HepG2 (cell line): ENCODE measurements at regions not wholly inside any gene's neighbourhood (a gene's known extent, or its start where the extent isn't known, plus 50 kb on each side); places are given as distances from the start of the nearest gene placed in this dataset.
"Not testable (repeated sequence)": the region's sequence is repeated elsewhere in the genome, so short reads cannot be mapped to it uniquely, and the experiment has no call there.

Source experiments
- ATAC-seq: fragments of 200-7000 bp; cut with Tn5 transposase; 3 replicates; pipeline ENCODE4 v1.9.1; 2020; ENCODE audit warnings: mild to moderate bottlenecking, moderate library complexity
- BruUV-seq: library from RNA; stranded (reverse); fragments of 400-500 nt; replicated peaks from 2 replicates; lab custom pipeline; 2021; lab: Mats Ljungman, UMichigan
- CTCF ChIA-PET: fragments of 300-600 bp; formaldehyde crosslinking; extraction: SDS; loops from one replicate; lab custom pipeline; 2021; ENCODE audit warnings: low total read pairs, inconsistent platforms, low intra/inter-chr PET ratio; lab: Yijun Ruan, JAX
- POLR2A ChIA-PET: fragments of 350-600 bp; sonication (Branson Sonifier 250); formaldehyde crosslinking; loops from one replicate; lab custom pipeline; 2020; ENCODE audit warnings: antibody characterized with exemption, inconsistent platforms; lab: Yijun Ruan, JAX
- DNase-seq: peaks from one replicate; pipeline ENCODE4 v3.0.0-alpha.2; 2015; ENCODE audit warnings: low spot score
- FAIRE-seq: peaks from 3 replicates; lab custom pipeline; 2011; peaks lifted over from hg19 to GRCh38; lab: Jason Lieb, UNC
- H2AFZ ChIP-seq: one replicate; pipeline ENCODE4 v1.6.1; 2011; ENCODE audit warnings: low read length, inconsistent platforms
- H3K27ac ChIP-seq: fragments of 300-600 bp; 3 replicates; pipeline ENCODE4 v1.8.0; 2011; ENCODE audit warnings: mixed run types, mild to moderate bottlenecking, mixed read lengths, low read length, inconsistent platforms; ENCODE audit not compliant: insufficient read depth; ENCODE audit errors: extremely low read length
- H3K27me3 ChIP-seq, 2 experiments: fragments of 200-600 bp in 1 of 2; 2 replicates in 1 of 2; 3 replicates in 1 of 2; pipeline versions ENCODE4 v1.6.0 to v1.8.0; 2011; ENCODE audit warnings: low read length in 2 of 2, mild to moderate bottlenecking in 2 of 2, moderate library complexity in 2 of 2, inconsistent platforms in 1 of 2; ENCODE audit not compliant: insufficient read depth in 2 of 2, control insufficient read depth in 1 of 2
- H3K36me3 ChIP-seq, 2 experiments: fragments of 200-600 bp in 1 of 2; replicated peaks in 1 of 2; 2 replicates in 1 of 2; 3 replicates in 1 of 2; pipeline versions ENCODE4 v1.5.1 to v1.8.0; 2011; ENCODE audit warnings: low read length in 2 of 2, inconsistent platforms in 1 of 2; ENCODE audit not compliant: insufficient read depth in 2 of 2, control insufficient read depth in 1 of 2
- H3K4me1 ChIP-seq: 2 replicates; pipeline ENCODE4 v1.5.1; 2012; ENCODE audit warnings: low read length, inconsistent platforms; ENCODE audit not compliant: insufficient read depth
- H3K4me2 ChIP-seq: 2 replicates; pipeline ENCODE4 v1.6.0; 2011; ENCODE audit warnings: low read depth, low read length, inconsistent platforms
- H3K4me3 ChIP-seq, 3 experiments: fragments of 200-600 bp in 1 of 3; sonication (generic), shearing (Covaris generic) in 1 of 3; replicated peaks in 1 of 3; 2 replicates each; pipeline ENCODE4 v1.5.1; 2011 to 2016; ENCODE audit warnings: low read length in 3 of 3, inconsistent platforms in 2 of 3, low read depth in 2 of 3, mild to moderate bottlenecking in 2 of 3, control low read depth in 1 of 3, mixed read lengths in 1 of 3; ENCODE audit not compliant: insufficient read depth in 1 of 3
- H3K79me2 ChIP-seq: one replicate; pipeline ENCODE4 v1.6.1; 2011; ENCODE audit warnings: low read length, inconsistent platforms; ENCODE audit not compliant: insufficient read depth
- H3K9ac ChIP-seq: 2 replicates; pipeline ENCODE4 v1.6.0; 2011; ENCODE audit warnings: mild to moderate bottlenecking, low read depth, low read length, inconsistent platforms; ENCODE audit not compliant: insufficient read depth
- H3K9me3 ChIP-seq: 2 replicates; pipeline ENCODE4 v1.5.1; 2012; ENCODE audit warnings: mild to moderate bottlenecking, low read length
- H4K20me1 ChIP-seq: 2 replicates; pipeline ENCODE4 v1.6.0; 2011; ENCODE audit warnings: inconsistent platforms, mild to moderate bottlenecking, low read length, moderate library complexity; ENCODE audit not compliant: insufficient read depth
- KAT8 ChIP-seq: IDR thresholded peaks from 2 replicates; pipeline ENCODE4 v1.6.1; 2016; ENCODE audit warnings: missing genetic modification reagents, missing compliant biosample characterization
- SUZ12 ChIP-seq: fragments of 150-350 bp; IDR thresholded peaks from 2 replicates; pipeline ENCODE4 v1.6.1; 2014; ENCODE audit warnings: low read depth, low read length
- TOE1 ChIP-seq: sonication (generic); formaldehyde crosslinking; IDR thresholded peaks from 2 replicates; pipeline ENCODE4 v1.4.0; 2020; ENCODE audit warnings: mild to moderate bottlenecking, missing genetic modification reagents
- ZNF225 ChIP-seq: sonication (generic); formaldehyde crosslinking; IDR thresholded peaks from 2 replicates; pipeline ENCODE4 v1.4.0; 2020; ENCODE audit warnings: mild to moderate bottlenecking, missing genetic modification reagents
- ZNF30 ChIP-seq: sonication (generic); formaldehyde crosslinking; IDR thresholded peaks from 2 replicates; pipeline ENCODE4 v1.5.0; 2020; ENCODE audit warnings: mild to moderate bottlenecking, missing genetic modification reagents
- ZNF354B ChIP-seq: sonication (generic); formaldehyde crosslinking; IDR thresholded peaks from 2 replicates; pipeline ENCODE4 v1.8.0; 2022; ENCODE audit warnings: mild to moderate bottlenecking, missing genetic modification reagents
- WGBS: methylation state at CpG from one replicate; pipeline ENCODE4 v1.1.6; 2017; ENCODE audit warnings: low lambda C conversion rate; 5-methylcytosine and 5-hydroxymethylcytosine counted together
- in situ Hi-C: cut with HindIII; loops from 2 replicates; pipeline ENCODE4 v1.10.0; 2017; ENCODE audit warnings: low pct_unique_long_range_greater_than_20kb; ENCODE audit not compliant: extremely low pct_ligation_motif_present
- intact Hi-C: fragments of 100-400 bp; cut with micrococcal nuclease; formaldehyde crosslinking; loops from one replicate; pipeline ENCODE4 v1.10.0; 2022; ENCODE audit not compliant: unreplicated experiment

DNA sequence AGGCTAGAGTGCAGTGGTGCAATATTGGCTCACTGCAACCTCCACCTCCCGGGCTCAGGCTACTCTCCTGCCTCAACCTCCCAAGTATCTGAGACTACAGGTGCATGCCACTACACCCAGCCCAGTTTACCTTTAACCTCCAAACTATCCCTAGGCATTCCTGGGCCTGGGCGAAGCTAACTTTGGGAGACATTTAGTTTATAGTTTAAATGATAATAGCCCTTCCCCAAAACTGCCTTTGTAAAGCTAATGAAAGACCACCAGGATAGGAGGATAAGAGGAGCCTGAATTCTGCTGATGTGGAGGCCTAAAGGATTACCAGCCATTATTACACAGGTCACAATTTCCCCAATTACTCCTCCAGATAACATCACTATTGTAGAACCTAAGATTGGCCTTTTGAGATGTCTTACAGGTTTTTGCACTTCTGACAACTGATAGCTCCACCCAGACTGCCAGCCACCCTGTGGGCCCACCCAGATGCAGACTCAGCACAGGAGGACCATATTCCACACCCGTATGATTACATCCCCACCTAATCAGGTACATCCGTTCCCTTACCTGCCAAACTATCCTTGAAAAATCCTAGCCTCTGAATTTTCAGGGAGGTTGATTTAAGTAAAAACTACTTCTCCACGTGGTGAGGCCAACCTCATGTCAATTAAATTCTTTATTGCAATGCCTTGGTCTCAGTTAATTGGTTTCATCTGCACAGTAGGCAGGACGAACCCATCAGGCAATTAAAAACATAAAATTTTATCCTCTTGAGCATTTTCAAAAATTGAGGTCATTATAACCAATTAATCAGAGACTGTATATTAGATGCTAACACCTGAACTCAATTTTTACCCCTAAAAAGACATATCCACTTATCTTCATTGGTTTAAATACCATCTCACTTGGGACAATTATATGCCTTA is 62.3 kb upstream of the TMEM254 start:
- no peak for FAIRE-seq
- DNase-seq: no peak
- POLR2A ChIA-PET: no interaction called here
- Histone ChIP-seq H3K27ac (no peak overlapping the region), H3K4me1 (no peaks in the 10 kb centered on the region), H3K9me3 (no peaks in the 10 kb centered on the region), H3K36me3 (no peaks in the 10 kb centered on the region), H3K9ac (no peak overlapping the region), H3K4me3 (no peak overlapping the region), H4K20me1 (no peaks in the 10 kb centered on the region), H2AFZ (no peak overlapping the region), H3K27me3 (no peaks in the 10 kb centered on the region), H3K4me2 (no peak overlapping the region), H3K79me2 (no peaks in the 10 kb centered on the region)
- CTCF ChIA-PET: no interaction called here
- BruUV-seq: no TSS peak
- no peak for TF ChIP-seq SUZ12
- no peak for TF ChIP-seq KAT8 (CRISPR knock-in tag)
- TF ChIP-seq ZNF225 (CRISPR knock-in tag): no peak
- no peak for TF ChIP-seq ZNF30 (CRISPR knock-in tag)
- TF ChIP-seq ZNF354B (CRISPR knock-in tag): no peak
- no peak for TF ChIP-seq TOE1 (CRISPR knock-in tag)
- intact Hi-C loops: no loop called here
- ATAC-seq: no peak
- in situ Hi-C loops: no loop called here
- 42% methylated on average over 6 of the region's 6 CpGs for WGBS

DNA sequence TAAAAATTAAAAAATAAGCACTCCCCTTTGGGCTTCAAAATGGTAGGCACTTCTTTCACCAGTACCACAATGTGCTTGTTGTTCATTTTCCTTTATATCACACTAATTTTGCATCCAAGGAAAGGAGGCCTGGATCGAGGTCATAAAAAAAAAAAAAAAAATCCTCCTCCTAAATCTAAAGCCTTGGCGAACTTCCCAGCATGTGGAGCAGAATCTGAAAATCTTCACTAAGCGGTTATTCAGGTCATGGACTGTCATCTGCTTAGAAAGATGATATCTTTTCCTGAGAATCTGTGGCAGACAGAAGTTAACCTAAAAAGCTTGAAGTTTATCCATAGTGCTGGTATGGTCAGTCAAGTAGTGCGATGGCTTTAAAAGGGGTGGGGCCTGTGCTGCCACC is 64.2 kb upstream of the SFTPD start:
- intact Hi-C loops, in situ Hi-C loops, H3K4me1 ChIP-seq, BruUV-seq, H3K27me3 ChIP-seq, CTCF ChIA-PET, H4K20me1 ChIP-seq, H3K4me2 ChIP-seq, POLR2A ChIA-PET, H3K9me3 ChIP-seq, H3K4me3 ChIP-seq, DNase-seq, H3K36me3 ChIP-seq, FAIRE-seq, H3K27ac ChIP-seq, H3K79me2 ChIP-seq, H2AFZ ChIP-seq, ATAC-seq, H3K9ac ChIP-seq: not testable (repeated sequence)
- 14% methylated on average over 4 of the region's 4 CpGs for WGBS

DNA sequence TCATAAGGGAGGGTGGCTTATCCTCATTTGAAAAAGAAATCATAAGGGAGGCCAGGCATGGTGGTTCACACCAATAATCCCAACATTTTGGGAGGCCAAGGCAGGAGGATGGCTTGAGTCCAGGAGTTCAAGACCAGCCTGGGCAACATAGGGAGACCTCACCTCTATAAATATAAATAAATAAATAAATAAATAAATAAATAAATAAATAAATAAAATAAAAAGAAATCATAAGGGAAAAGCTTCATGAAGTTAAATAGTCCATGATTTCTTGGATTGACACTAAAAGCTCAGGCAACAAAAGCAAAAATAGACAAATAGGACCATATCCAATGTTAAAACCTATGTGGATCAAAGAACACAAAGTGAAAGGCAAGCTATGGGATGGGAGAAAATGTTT is 62.2 kb upstream of the SFTPD start:
- POLR2A ChIA-PET, CTCF ChIA-PET: not testable (repeated sequence)

More for the DNA sequence above, 62.2 kb upstream of the SFTPD start:
- H3K4me2 ChIP-seq, in situ Hi-C loops, H3K36me3 ChIP-seq, H3K27ac ChIP-seq, ATAC-seq, H3K79me2 ChIP-seq, FAIRE-seq, H3K4me1 ChIP-seq, H2AFZ ChIP-seq, BruUV-seq, H4K20me1 ChIP-seq, DNase-seq, H3K4me3 ChIP-seq, H3K9ac ChIP-seq, H3K9me3 ChIP-seq, H3K27me3 ChIP-seq, intact Hi-C loops: not testable (repeated sequence)
